ENCODE measurements at regions not wholly inside any gene's neighbourhood (a gene's known extent, or its start where the extent isn't known, plus 50 kb on each side); places are given as distances from the start of the nearest gene placed in this dataset.

DNA sequence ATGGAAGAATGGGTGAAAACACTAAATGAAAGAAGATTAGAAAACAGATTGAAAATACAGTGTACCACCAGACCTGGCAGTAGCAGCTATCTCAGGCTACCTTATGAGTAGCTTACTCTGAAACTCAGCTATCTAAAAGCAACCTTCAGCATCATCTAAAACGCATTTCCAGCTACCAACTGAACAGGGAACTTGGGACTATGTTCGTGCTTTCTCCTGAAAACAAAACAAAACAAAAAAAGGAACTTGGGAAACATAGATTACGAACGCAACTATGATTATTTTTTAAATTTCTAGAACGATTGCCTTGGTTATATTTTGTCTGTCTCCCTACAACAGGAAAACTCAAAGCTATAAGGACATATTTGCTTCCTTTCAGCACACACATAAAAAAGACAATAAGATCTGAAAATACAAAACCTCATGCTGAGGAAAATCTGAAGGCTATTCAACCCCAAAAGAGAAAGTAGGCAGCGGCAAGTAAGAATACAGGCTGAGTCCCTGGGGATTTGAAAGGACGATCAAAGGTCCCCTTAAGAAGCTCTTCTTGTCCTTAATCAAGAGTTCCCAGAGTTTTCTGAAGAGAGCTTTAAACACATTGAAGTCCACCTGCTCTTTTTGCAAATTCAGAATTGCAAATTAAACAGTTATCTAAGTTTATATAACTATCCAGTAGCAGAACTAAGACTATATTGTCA, 53.4 kb downstream of the OR2K2 start:
- ChIA-PET SMC1A (ENCODE audit: uncharacterized antibody, unreplicated experiment) (interaction anchor here (0.7 to 3.2 kb wide), 14 partner anchors 8 to 241 kb away, joined by 3 to 19 read pairs (median 4); no protein-coding TSS in a partner anchor), RAD21 (ENCODE audit: unreplicated experiment) (interaction anchor here (0.7 to 2.6 kb wide), 13 partner anchors 9 to 341 kb away, joined by 3 to 13 read pairs (median 4); partner anchors contain the start of gene LPAR1), POLR2A (no interaction called here), CTCF (interaction anchor here (0.7 to 1.4 kb wide), 5 partner anchors 9 to 113 kb away, joined by 3 to 5 read pairs (median 4); no protein-coding TSS in a partner anchor)
- TF ChIP-seq BRCA1 (IDR thresholded peaks at IDR 0.05; ENCODE audit: low read depth, low read length) (no peak), MEF2B (IDR thresholded peaks at IDR 0.05; ENCODE audit: partially characterized antibody, poor library complexity, severe bottlenecking) (peak; percentile 92)
- 19% methylated on average over 7 of the region's 7 CpGs for WGBS (ENCODE audit: insufficient coverage, insufficient replicate concordance, low lambda C conversion rate, missing lambda C conversion rate)
- no peaks in the 10 kb centered on the region for H4K20me1 ChIP-seq (ENCODE audit: control insufficient read depth, insufficient read depth)
- intact Hi-C loops (cut with micrococcal nuclease; ENCODE audit: unreplicated experiment), result no loop called here
- FAIRE-seq (no peak), DNase-seq (ENCODE audit: low read depth, low spot score) (no peak), ATAC-seq (peak; percentile 67)
- no peaks in the 10 kb centered on the region for H3K4me1 ChIP-seq (ENCODE audit: control insufficient read depth, insufficient read depth, low read length)
- BruUV-seq (replicated peaks), result no TSS peak
- H3K36me3 ChIP-seq (ENCODE audit: control insufficient read depth in 2 of 2, insufficient read depth in 2 of 2, low read length in 1 of 2), result no peaks in the 10 kb centered on the region
- in situ Hi-C loops (cut with MboI), result no loop called here
- no peaks in the 10 kb centered on the region for H3K9me3 ChIP-seq (replicated peaks; ENCODE audit: control insufficient read depth, insufficient read depth, low read length)
- no peak overlapping the region for H2AFZ ChIP-seq (ENCODE audit: control insufficient read depth, low read depth, low read length)
- H3K4me2 ChIP-seq (ENCODE audit: control insufficient read depth, insufficient read depth), result peak overlapping the region; percentile 35; the same call in 1 of the 2 replicates
- H3K27me3 ChIP-seq (replicated peaks in 1 of 2; ENCODE audit: control insufficient read depth in 2 of 2, insufficient read depth in 2 of 2, low read length in 1 of 2), result no peaks in the 10 kb centered on the region
- no peak overlapping the region for H3K27ac ChIP-seq (ENCODE audit: control insufficient read depth, insufficient read depth)
- H3K4me3 ChIP-seq, result no peak overlapping the region; the same call in 1 of the 2 replicates
- H3K9ac ChIP-seq (ENCODE audit: control insufficient read depth, insufficient read depth, low read length), result no peak overlapping the region
- no peaks in the 10 kb centered on the region for H3K79me2 ChIP-seq (ENCODE audit: control insufficient read depth, insufficient read depth, low read length)

- ATAC-seq (no peak), FAIRE-seq (no peak), DNase-seq (ENCODE audit: low read depth, low spot score) (no peak)
- Histone ChIP-seq H3K4me1 (ENCODE audit: control insufficient read depth, insufficient read depth, low read length) (no peaks in the 10 kb centered on the region), H3K79me2 (ENCODE audit: control insufficient read depth, insufficient read depth, low read length) (no peaks in the 10 kb centered on the region), H3K9me3 (replicated peaks; ENCODE audit: control insufficient read depth, insufficient read depth, low read length) (no peaks in the 10 kb centered on the region), H3K27me3 (replicated peaks in 1 of 2; ENCODE audit: control insufficient read depth in 2 of 2, insufficient read depth in 2 of 2, low read length in 1 of 2) (no peaks in the 10 kb centered on the region), H3K9ac (ENCODE audit: control insufficient read depth, insufficient read depth, low read length) (no peak overlapping the region), H3K4me2 (ENCODE audit: control insufficient read depth, insufficient read depth) (no peak overlapping the region), H3K36me3 (ENCODE audit: control insufficient read depth in 2 of 2, insufficient read depth in 2 of 2, low read length in 1 of 2) (no peaks in the 10 kb centered on the region), H3K4me3 (no peak overlapping the region), H4K20me1 (ENCODE audit: control insufficient read depth, insufficient read depth) (no peaks in the 10 kb centered on the region), H3K27ac (ENCODE audit: control insufficient read depth, insufficient read depth) (no peak overlapping the region), H2AFZ (ENCODE audit: control insufficient read depth, low read depth, low read length) (no peak overlapping the region)
- POLR2A ChIA-PET, result interaction anchor here (0.7 to 1.1 kb wide), 2 partner anchors 16 to 114 kb away, joined by 3 read pairs; no protein-coding TSS in a partner anchor
- CTCF ChIA-PET, result interaction anchor here (0.6 to 1.7 kb wide), 3 partner anchors 27 to 1218 kb away, joined by 3 to 5 read pairs (median 4); no protein-coding TSS in a partner anchor
- intact Hi-C loops (cut with micrococcal nuclease; ENCODE audit: unreplicated experiment), result no loop called here
- BruUV-seq (replicated peaks), result no TSS peak
- 48% methylated on average over 2 of the region's 2 CpGs for WGBS (ENCODE audit: insufficient coverage, insufficient replicate concordance, low lambda C conversion rate, missing lambda C conversion rate)
- SMC1A ChIA-PET (ENCODE audit: uncharacterized antibody, unreplicated experiment), result interaction anchor here (0.9 to 3.2 kb wide), 4 partner anchors 14 to 39 kb away, joined by 3 to 19 read pairs (median 5); no protein-coding TSS in a partner anchor
- in situ Hi-C loops (cut with MboI), result no loop called here
- RAD21 ChIA-PET (ENCODE audit: unreplicated experiment), result interaction anchor here (0.9 kb wide), 1 partner anchor 38 kb away, joined by 3 read pairs; no protein-coding TSS in a partner anchor
- TF ChIP-seq ZBED1 (IDR thresholded peaks at IDR 0.05; ENCODE audit: borderline replicate concordance) (no peak), POU2F2 (IDR thresholded peaks at IDR 0.05; ENCODE audit: borderline replicate concordance, low read depth, low read length) (no peak), RB1 (IDR thresholded peaks at IDR 0.05; ENCODE audit: borderline replicate concordance) (no peak), SMAD5 (IDR thresholded peaks at IDR 0.05; ENCODE audit: low read depth) (no peak), SMC3 (IDR thresholded peaks at IDR 0.05; ENCODE audit: borderline replicate concordance, low read length) (no peak), FOXK2 (IDR thresholded peaks at IDR 0.05) (no peak), PRDM15 (CRISPR knock-in tag; IDR thresholded peaks at IDR 0.05) (no peak), MYC (IDR thresholded peaks at IDR 0.05; ENCODE audit: insufficient read depth, insufficient read length, insufficient replicate concordance, low read length, severe bottlenecking) (no peak), KLF5 (IDR thresholded peaks at IDR 0.05; ENCODE audit: partially characterized antibody) (no peak), TAF1 (IDR thresholded peaks at IDR 0.05; ENCODE audit: borderline replicate concordance, low read depth, low read length) (no peak)
These were observed 55.3 kb downstream of the OR2K2 start for GRCh38 chr9:111274737-111275136.

Data from GM12878 (cell line).